ENCODE measurements at regions not wholly inside any gene's neighbourhood (a gene's known extent, or its start where the extent isn't known, plus 50 kb on each side); places are given as distances from the start of the nearest gene placed in this dataset.
"Not testable (repeated sequence)": the region's sequence is repeated elsewhere in the genome, so short reads cannot be mapped to it uniquely, and the experiment has no call there.

GRCh38 chr3:177764933-177765332 is 567.7 kb upstream of the TBL1XR1 start:
- DNase-seq: no peak

- DNase-seq: no peak
These were observed 573.3 kb upstream of the TBL1XR1 start for GRCh38 chr3:177770383-177771230.

DNA sequence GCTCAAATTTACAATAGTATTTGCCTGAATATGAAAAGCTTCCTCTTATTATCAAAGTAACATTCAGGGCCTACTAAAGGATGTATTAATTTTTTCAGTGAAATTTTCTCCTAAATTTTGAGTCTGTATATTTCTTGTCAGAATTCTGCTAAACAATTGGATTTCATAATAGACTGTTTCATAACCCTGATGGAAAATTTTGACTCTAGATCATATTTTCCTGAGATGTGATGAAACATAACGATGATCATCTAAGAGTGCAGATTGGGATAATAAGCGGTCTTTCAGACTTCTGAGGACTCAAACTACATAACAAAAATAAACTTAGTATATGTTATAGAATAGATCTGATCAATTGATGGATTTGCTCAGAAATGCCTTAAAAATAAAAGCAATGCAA is 574.5 kb upstream of the TBL1XR1 start:
- DNase-seq: no peak

- DNase-seq: no peak
These were observed 575.8 kb upstream of the TBL1XR1 start for GRCh38 chr3:177772908-177773557.

DNA sequence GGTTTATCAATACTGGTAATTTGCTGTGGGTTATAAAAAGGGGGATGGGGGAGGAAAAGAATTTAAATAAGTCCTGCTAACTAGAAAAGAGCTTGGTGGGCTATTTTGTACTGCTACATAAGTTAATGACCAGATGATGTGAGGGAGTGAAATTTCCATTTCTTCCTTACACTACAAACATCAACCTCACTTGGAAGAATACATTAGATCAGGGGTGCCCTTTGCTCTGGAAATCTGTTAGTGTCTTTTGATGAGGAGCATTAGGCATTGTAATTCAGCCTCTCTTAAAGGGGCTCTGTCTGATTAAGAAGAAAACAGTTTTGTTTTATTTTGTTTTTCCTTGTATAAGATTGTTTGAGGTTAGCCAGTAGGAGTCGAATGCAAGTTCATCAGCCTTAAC is 576.4 kb upstream of the TBL1XR1 start:
- no peak for DNase-seq

GRCh38 chr3:177776661-177777101 is 579.4 kb upstream of the TBL1XR1 start:
- no peak for DNase-seq

GRCh38 chr3:177777699-177778098 is 580.4 kb upstream of the TBL1XR1 start:
- peak; percentile 3 for DNase-seq

- no peak for DNase-seq
These were observed 581.4 kb upstream of the TBL1XR1 start for GRCh38 chr3:177778633-177779032.

GRCh38 chr3:177781686-177782161 is 584.4 kb upstream of the TBL1XR1 start:
- DNase-seq: no peak

DNA sequence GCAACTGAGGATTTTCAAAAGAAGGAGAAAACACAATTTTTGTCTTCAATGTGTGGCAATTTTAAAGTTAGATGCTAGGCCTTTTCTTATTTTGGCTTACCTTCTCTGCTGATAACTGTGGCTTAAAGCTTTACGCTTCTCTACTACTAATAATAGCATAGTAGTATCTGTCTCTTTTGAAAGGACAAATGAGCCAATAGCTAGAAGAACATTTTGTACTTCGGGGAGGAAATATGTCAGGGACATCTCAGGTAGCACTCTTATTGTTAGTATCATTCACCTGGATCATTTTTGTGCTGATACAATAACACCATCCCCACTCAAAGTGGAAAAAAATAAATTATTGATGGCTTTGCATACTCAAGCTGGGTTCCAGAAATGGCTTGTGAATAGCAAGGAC is 586.1 kb upstream of the TBL1XR1 start:
- no peak for DNase-seq

GRCh38 chr3:177783767-177784166 is 586.5 kb upstream of the TBL1XR1 start:
- no peak for DNase-seq

- DNase-seq: no peak
These were observed 590.2 kb upstream of the TBL1XR1 start for GRCh38 chr3:177787279-177788041.

- no peak for DNase-seq
These were observed 592.2 kb upstream of the TBL1XR1 start for GRCh38 chr3:177789500-177789899.

- DNase-seq: no peak
These were observed 595.2 kb upstream of the TBL1XR1 start for GRCh38 chr3:177792311-177793030.

GRCh38 chr3:177793451-177793850 is 596.2 kb upstream of the TBL1XR1 start:
- no peak for DNase-seq

DNA sequence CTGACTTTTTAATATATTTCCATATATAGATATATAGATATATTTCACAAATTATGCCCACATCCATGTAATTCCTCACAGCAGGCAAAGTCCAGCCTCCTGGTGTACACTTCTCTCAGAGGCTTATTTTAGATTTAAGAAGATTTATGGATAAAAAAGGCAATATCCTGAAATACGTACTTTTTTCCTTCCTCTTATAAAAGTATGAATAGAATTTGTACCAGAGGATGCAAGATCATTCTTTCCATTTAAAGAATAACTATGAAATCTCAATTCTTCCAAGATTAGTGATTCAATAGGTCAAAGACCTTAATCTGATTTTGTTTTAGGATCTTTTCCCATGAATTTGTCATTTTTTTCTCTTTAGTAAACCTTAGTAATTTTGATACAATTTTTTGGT is 597.9 kb upstream of the TBL1XR1 start:
- DNase-seq: no peak

DNA sequence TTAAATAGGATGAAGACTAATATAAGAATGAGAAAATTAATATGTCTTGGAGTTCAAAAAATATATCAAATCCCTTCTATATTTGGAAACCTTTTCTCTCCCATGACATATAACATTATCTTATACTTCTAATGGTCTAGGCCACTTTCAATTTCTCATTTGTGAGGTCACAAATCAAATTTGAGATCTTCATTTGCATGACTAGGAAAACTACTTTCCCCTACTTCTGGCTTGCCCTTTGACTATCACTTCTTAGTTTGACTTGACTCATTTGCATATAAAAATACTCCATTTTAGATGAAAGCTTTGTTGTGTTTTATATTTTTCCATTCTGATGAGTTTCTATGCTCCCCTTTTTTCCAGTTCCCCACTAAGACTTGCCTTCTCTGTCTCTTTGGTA is 598.6 kb upstream of the TBL1XR1 start:
- no peak for DNase-seq

GRCh38 chr3:177800147-177800546 is 602.9 kb upstream of the TBL1XR1 start:
- DNase-seq: not testable (repeated sequence)

GRCh38 chr3:177800561-177800960 is 603.3 kb upstream of the TBL1XR1 start:
- DNase-seq: no peak

DNA sequence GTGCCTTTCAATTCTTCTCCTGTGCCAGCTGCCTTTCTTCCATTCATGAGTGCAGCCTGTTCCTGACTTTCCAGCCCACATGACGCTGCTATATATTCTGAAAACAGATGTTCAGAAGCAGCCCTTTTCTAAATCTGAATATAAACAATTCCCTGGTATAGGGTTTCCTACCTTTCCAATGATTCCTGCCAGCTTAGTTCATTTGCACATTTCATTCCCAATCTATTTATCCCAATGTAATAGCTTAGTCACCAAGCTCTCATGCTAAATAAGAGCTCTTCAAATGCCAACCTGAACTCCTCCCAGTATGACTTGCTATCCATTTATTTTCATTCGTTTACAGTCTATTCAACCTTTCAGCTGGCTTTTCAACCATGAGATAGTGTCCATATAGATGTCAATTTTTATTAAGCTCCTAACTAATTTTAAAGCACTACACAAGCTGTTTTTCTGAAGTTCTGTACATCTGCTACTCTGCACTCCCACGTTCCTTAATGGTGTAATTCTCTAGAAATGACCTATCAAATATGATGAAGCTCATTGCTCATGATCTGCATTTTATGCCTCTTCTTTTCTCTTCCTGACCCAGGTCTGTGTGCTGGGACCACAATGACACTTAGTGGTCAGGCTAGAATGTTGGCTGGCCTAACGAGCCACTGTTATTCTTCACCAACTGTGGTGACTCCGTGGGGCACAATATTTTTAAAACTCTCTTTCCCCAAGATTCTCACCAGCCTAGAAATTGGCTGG is 605.0 kb upstream of the TBL1XR1 start:
- no peak for DNase-seq

DNA sequence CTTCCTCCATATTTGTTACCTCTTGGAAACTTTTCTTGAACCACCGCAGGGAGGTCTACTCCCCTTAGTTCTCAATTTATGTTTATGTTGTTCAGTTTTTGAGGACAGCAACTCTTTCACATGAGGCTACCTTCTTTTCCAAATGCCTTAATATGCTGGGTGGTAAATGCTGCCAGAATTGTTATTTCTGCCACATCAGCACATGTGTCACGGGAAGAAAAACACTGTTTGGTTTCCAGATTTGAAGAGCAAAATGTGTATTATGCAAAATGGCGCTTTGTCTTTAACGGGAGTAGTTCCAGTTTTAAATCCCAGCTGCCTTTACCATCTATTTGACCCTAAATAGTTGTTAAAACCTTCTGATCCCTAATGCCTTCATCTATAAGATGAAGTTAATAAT is 606.2 kb upstream of the TBL1XR1 start:
- DNase-seq: no peak

DNA sequence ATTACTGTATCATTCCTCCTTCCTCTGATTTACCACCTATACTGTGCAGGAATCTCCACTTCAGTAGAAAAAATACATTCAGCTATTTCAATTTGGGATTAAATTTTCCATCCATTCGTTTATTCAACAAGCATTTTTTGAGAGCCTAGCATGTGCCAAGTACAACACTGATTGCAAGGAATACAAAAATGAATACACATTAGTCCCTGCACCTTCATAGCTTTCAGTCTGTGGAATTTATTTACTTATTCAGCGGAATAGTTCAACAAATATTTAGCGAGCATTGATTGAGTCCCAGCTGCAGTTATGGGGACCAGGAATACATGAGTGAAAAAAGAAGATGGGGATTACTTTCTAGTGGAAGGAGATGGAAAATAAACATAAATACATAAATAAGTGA is 606.8 kb upstream of the TBL1XR1 start:
- DNase-seq: no peak
